Stimulated activated CD4-positive, alpha-beta T cell treated with anti-CD3 and anti-CD28 coated beads, TNF-alpha, amount 100 ng/mL, for 1 hour (primary cell): ENCODE measurements at regions not wholly inside any gene's neighbourhood (a gene's known extent, or its start where the extent isn't known, plus 50 kb on each side); places are given as distances from the start of the nearest gene placed in this dataset.
A peak's percentile ranks its signal among the peaks of the same experiment; 100 is the strongest.
"Not testable (repeated sequence)": the region's sequence is repeated elsewhere in the genome, so short reads cannot be mapped to it uniquely, and the experiment has no call there.

Experiments
- DNase-seq, 3 donors: peaks; one replicate each; pipeline ENCODE4 v3.0.0-alpha.2; 2020; ENCODE audit warnings: low read depth in 3 of 3, low spot score in 1 of 3

DNA sequence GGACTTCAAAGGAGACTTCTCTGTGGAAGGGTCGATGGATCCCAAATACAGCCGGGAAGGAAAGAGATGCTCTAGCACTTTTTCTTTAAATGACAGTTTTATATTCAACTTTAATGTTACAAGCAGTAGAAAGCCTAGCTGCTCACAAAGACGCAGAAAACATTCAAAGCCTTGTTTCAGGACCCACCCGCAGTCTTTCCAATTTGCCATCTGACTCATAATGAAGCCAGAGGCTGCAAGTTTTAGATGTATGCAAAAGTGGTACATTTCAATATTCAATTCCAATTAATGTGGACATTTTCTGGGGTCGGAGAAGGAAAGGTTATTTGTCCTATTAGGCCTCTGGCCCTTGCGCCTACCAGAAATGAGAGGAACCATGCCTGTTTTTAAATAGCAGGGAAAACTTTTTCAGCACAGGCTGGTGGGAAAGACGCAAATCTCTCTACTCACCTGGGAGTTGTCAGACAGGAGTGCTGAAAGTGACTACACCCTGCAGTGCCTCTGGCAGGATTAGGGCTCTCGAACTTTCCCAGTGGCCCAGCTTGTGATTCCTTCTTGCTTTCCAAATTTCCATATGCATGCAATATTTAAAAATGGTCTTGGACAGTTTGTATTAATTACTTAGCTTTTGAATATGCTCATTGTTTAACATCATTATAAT lies 117.4 kb upstream of the MBNL1 start:
- DNase-seq = no peak

GRCh38 chr3:152151877-152152765 lies 116.6 kb upstream of the MBNL1 start:
- not testable (repeated sequence) for DNase-seq

DNA sequence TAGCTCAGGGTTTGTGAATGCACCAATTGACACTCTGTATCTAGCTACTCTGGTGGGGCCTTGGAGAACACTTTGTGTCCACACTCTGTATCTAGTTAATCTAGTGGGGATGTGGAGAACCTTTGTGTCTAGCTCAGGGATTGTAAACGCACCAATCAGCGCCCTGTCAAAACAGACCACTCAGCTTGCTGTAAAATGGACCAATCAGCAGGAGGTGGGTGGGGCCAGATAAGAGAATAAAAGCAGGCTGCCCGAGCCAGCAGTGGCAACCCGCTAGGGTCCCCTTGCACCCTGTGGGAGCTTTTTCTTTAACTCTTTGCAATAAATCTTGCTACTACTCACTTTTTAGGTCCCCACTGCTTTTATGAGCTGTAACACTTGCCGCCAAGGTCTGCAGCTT lies 115.6 kb upstream of the MBNL1 start:
- DNase-seq = not testable (repeated sequence)

GRCh38 chr3:152155246-152156020 lies 113.3 kb upstream of the MBNL1 start:
- DNase-seq = no peak

DNA sequence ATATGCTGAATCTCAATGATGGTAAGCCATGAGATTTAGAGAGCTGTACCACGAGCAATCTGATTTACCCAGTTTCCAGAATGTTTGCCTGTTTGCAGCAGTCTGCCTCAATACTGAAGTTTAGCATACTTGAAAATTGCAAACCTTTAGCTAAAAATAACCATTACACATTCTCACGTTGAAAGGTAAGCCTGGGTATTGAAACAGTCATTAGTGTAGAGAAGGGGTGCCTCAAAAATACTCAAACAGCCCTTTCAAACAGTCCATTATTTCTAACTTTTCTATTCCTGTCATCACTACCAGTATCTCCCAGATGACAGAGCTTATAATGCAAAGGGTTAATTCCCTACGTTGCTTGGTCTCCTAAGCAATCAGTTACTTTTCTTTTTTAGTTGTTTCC lies 111.8 kb upstream of the MBNL1 start:
- DNase-seq = no peak

GRCh38 chr3:152157337-152157736 lies 111.4 kb upstream of the MBNL1 start:
- DNase-seq = no peak

DNA sequence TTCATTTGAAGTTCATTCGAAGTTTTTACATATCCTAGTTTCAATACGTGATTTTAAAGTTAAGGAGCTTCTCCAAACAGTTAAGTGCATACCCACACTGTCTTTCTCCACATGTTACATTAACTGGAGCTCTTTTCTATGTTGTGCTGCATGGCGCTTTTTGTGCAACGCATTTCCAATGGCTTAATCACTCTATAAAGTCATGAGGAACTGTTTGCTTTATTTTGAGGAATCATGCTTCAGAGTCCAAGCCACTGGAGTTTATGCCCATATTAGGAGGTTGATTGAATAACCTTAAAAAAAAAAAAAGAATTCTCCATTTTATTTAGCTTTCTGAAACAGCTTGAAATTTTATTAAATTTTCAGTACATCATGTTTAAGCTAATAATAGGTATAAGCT lies 109.4 kb upstream of the MBNL1 start:
- no peak for DNase-seq

GRCh38 chr3:152160350-152161011 lies 108.2 kb upstream of the MBNL1 start:
- no peak for DNase-seq

GRCh38 chr3:152172460-152172859 lies 96.3 kb upstream of the MBNL1 start:
- DNase-seq = no peak

DNA sequence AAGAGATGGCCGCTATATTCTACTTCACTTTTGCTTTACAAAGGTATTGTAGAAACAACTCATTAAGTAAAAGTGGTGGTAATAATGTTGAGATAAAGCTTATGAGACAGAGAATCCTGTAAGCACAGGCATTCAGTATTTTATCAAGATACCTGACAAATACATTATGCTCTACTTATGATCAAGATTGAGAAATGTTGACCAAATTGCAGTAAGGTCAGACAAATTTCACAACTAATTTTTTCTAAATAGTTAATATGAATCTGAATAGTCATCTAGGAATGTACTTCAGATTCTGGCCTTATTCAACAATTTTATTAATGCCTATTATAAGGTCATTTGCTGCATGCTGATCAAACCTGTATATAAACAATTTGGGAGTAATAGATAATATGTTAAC lies 95.1 kb upstream of the MBNL1 start:
- no peak for DNase-seq

DNA sequence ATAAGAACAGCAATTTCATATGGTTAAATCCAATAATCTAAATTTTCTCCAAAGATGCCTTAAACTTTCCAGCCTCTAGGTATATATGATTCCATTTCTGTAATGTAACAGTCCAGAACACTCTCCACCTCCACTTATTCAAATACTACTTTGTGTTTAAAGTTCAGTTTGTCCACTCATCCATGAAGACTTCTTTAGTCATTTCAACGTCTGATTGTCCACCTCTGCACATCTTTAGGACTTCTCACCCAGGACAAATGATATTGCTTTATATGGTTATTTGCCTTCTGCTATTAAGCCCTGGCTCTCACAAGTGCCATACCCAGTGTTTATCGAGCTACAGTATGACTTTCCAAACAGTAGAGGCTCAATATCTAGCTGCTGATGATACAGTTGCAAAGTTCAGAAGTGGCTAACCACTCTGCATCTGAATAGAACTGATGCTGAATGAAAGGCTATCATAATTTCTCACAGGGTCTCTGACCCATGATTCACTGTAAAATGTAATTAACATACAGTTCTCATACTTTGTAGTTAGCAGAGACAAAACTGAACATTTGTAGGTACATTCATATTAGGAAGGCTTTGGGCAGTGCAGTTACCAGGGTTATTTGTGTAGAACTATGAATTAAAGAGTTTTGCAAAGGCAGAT lies 93.7 kb upstream of the MBNL1 start:
- DNase-seq = no peak

GRCh38 chr3:152175528-152175889 lies 93.2 kb upstream of the MBNL1 start:
- no peak for DNase-seq

GRCh38 chr3:152176241-152176640 lies 92.5 kb upstream of the MBNL1 start:
- DNase-seq = no peak

- DNase-seq = no peak
Measured at GRCh38 chr3:152176998-152177397, 91.7 kb upstream of the MBNL1 start.

- no peak for DNase-seq
Measured at GRCh38 chr3:152177757-152178156, 91.0 kb upstream of the MBNL1 start.

DNA sequence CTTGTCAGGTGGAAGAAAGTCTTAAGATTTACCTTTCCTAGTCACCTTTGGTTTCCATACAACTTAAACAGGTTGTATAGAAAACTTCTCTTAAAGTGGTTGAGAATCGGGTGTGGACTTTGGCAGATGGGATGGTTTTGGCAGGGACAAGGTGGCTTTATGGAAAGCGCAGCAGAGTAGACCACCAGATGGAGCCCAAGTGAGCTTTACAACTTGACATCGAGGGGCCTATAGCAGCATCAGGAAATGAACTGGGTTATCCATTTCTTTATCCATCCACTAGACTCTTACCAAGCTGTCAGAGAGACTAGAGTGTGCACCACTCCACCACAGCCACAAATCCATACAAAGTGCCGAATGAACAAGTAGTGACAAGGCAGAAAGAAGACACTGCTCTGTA lies 85.3 kb upstream of the MBNL1 start:
- peak in 1 of 3 donors; percentile 21 for DNase-seq

DNA sequence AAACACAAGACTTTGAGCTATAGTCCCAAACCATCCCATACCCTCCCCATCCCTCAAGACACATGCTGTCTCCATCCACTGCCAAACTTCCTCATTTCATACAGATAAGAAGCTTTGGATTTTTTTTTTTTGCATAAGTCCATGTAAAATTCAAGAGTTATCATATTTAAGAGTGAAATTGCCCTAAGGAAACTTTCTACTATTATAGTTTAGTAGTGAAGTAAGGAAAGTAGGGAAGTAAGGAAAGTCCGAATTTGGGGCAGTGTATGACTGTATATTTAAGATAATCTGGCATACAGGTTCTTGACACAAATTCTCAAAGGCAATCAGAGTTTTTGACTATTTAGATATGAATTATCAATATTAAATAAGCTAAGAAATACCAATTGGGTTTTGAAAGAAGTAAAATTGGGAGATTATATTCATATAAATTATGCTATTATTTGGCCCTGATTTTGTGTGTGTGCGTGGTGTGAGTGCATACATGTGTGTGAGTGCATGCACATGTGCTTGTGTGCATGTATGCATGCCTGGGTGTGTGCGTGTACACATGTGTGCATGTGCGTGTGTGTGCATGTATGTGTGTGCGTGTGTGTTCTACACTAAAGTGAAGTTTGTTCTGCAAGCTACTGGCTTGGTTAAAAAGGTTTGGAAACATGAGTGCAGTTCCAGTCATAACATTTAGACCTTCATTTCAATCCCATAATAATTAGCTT lies 83.6 kb upstream of the MBNL1 start:
- no peak for DNase-seq

DNA sequence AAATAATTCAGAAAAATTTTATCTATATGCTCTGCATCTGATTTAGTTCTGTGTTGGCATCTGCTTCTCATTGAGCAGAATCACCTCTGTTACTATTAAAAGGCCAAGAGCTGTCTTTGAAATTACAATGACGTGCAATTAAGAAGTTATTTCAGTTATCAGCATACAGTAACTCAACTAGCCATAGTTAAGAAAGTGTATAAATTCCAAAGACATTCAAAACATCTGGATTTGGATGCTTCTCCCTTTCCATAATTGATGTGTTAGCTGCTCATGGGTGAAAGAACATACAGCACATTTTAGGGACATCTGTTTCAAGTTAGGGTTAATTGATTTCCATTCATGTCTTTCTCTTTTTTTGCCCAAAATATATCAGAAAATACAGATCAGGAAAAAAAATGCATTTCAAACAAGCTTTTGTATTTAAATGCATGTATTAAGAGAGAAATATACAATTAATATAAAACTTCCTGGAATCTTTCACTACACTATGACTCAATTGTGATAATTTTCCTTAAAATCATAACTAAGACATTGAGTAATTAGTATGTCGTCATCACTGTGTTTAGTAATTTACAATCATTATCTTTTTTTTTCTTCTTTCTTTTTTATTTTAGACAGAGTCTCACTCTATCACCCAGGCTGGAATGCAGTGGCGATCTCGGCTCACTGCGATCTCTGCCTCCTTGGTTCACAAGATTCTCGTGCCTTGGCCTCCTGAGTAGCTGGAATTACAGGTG lies 82.7 kb upstream of the MBNL1 start:
- DNase-seq = no peak

GRCh38 chr3:152190636-152191183 lies 78.0 kb upstream of the MBNL1 start:
- no peak for DNase-seq
